GM18517 (cell line): ENCODE measurements at regions not wholly inside any gene's neighbourhood (a gene's known extent, or its start where the extent isn't known, plus 50 kb on each side); places are given as distances from the start of the nearest gene placed in this dataset.
"Not testable (repeated sequence)": the region's sequence is repeated elsewhere in the genome, so short reads cannot be mapped to it uniquely, and the experiment has no call there.

Experiments
- ATAC-seq: cut with Tn5 transposase; IDR thresholded peaks from one replicate; pipeline ENCODE4 v1.9.1; 2021; ENCODE audit warnings: mild to moderate bottlenecking, moderate library complexity; ENCODE audit not compliant: unreplicated experiment

- ATAC-seq: no peak
These were observed 95.1 kb upstream of the TMEM178A start for GRCh38 chr2:39570614-39571013.

GRCh38 chr2:39571111-39571731, 94.5 kb upstream of the TMEM178A start:
- no peak for ATAC-seq

GRCh38 chr2:39573276-39573675, 92.4 kb upstream of the TMEM178A start:
- ATAC-seq: no peak

- no peak for ATAC-seq
These were observed 83.9 kb upstream of the TMEM178A start for GRCh38 chr2:39581866-39582265.

GRCh38 chr2:39583213-39583612, 82.5 kb upstream of the TMEM178A start:
- no peak for ATAC-seq

GRCh38 chr2:39583781-39584180, 81.9 kb upstream of the TMEM178A start:
- ATAC-seq: no peak

- no peak for ATAC-seq
These were observed 81.3 kb upstream of the TMEM178A start for GRCh38 chr2:39584283-39584965.

GRCh38 chr2:39585531-39585930, 80.2 kb upstream of the TMEM178A start:
- not testable (repeated sequence) for ATAC-seq

GRCh38 chr2:39587168-39587567, 78.5 kb upstream of the TMEM178A start:
- ATAC-seq: no peak

- ATAC-seq: no peak
These were observed 78.1 kb upstream of the TMEM178A start for GRCh38 chr2:39587641-39588040.

GRCh38 chr2:39593439-39594393, 72.0 kb upstream of the TMEM178A start:
- no peak for ATAC-seq

- ATAC-seq: no peak
These were observed 70.6 kb upstream of the TMEM178A start for GRCh38 chr2:39595116-39595515.

GRCh38 chr2:39597314-39597713, 68.4 kb upstream of the TMEM178A start:
- ATAC-seq: no peak

GRCh38 chr2:39602616-39603015, 63.1 kb upstream of the TMEM178A start:
- no peak for ATAC-seq

GRCh38 chr2:39603436-39603835, 62.3 kb upstream of the TMEM178A start:
- no peak for ATAC-seq

- ATAC-seq: no peak
These were observed 60.9 kb upstream of the TMEM178A start for GRCh38 chr2:39604866-39605265.

GRCh38 chr2:39606585-39606984, 59.1 kb upstream of the TMEM178A start:
- ATAC-seq: no peak

- no peak for ATAC-seq
These were observed 58.0 kb upstream of the TMEM178A start for GRCh38 chr2:39607538-39608262.

GRCh38 chr2:39608263-39608575, 57.5 kb upstream of the TMEM178A start:
- ATAC-seq: no peak

GRCh38 chr2:39608686-39609441, 56.9 kb upstream of the TMEM178A start:
- no peak for ATAC-seq
